Activated naive CD4-positive, alpha-beta T cell treated with Interleukin-2 at 50 U/mL for 16 hours (primary cell): ENCODE measurements at regions not wholly inside any gene's neighbourhood (a gene's known extent, or its start where the extent isn't known, plus 50 kb on each side); places are given as distances from the start of the nearest gene placed in this dataset.
"Not testable (repeated sequence)": the region's sequence is repeated elsewhere in the genome, so short reads cannot be mapped to it uniquely, and the experiment has no call there.

Source experiments
- DNase-seq: peaks from one replicate; pipeline ENCODE4 v3.0.0-alpha.2; 2020

- DNase-seq: no peak
These were observed 50.2 kb upstream of the PLET1 start for GRCh38 chr11:112310848-112311247.

- no peak for DNase-seq
These were observed 54.5 kb upstream of the PLET1 start for GRCh38 chr11:112315057-112315720.

GRCh38 chr11:112315861-112316739 is 55.4 kb upstream of the PLET1 start:
- no peak for DNase-seq

GRCh38 chr11:112316971-112317370 is 56.3 kb upstream of the PLET1 start:
- no peak for DNase-seq

GRCh38 chr11:112318184-112318591 is 57.5 kb upstream of the PLET1 start:
- no peak for DNase-seq

- no peak for DNase-seq
These were observed 58.0 kb upstream of the PLET1 start for GRCh38 chr11:112318661-112319060.

- no peak for DNase-seq
These were observed 60.0 kb upstream of the PLET1 start for GRCh38 chr11:112320668-112321067.

GRCh38 chr11:112321501-112322172 is 61.0 kb upstream of the PLET1 start:
- DNase-seq: no peak

- no peak for DNase-seq
These were observed 61.6 kb upstream of the PLET1 start for GRCh38 chr11:112322173-112322790.

GRCh38 chr11:112334381-112334780 is 73.7 kb upstream of the PLET1 start:
- DNase-seq: no peak

- no peak for DNase-seq
These were observed 75.8 kb upstream of the PLET1 start for GRCh38 chr11:112336356-112336886.

GRCh38 chr11:112339566-112339965 is 78.9 kb upstream of the PLET1 start:
- DNase-seq: no peak

GRCh38 chr11:112343368-112344039 is 82.8 kb upstream of the PLET1 start:
- DNase-seq: no peak

GRCh38 chr11:112344040-112344413 is 83.4 kb upstream of the PLET1 start:
- DNase-seq: no peak

GRCh38 chr11:112345166-112345565 is 84.5 kb upstream of the PLET1 start:
- no peak for DNase-seq

- DNase-seq: no peak
These were observed 85.0 kb upstream of the PLET1 start for GRCh38 chr11:112345706-112346105.

GRCh38 chr11:112346586-112346985 is 85.9 kb upstream of the PLET1 start:
- no peak for DNase-seq

GRCh38 chr11:112348480-112349029 is 87.9 kb upstream of the PLET1 start:
- no peak for DNase-seq

- not testable (repeated sequence) for DNase-seq
These were observed 90.8 kb upstream of the PLET1 start for GRCh38 chr11:112351423-112351822.

- no peak for DNase-seq
These were observed 92.2 kb upstream of the PLET1 start for GRCh38 chr11:112352907-112353306.

- DNase-seq: no peak
These were observed 93.7 kb upstream of the PLET1 start for GRCh38 chr11:112354364-112354763.

- no peak for DNase-seq
These were observed 95.1 kb upstream of the PLET1 start for GRCh38 chr11:112355726-112356125.
